T-helper 17 cell (primary cell): ENCODE measurements at regions not wholly inside any gene's neighbourhood (a gene's known extent, or its start where the extent isn't known, plus 50 kb on each side); places are given as distances from the start of the nearest gene placed in this dataset.

Experiments used
- ATAC-seq: fragments of 150-1000 bp; cut with Tn5 transposase; 2 replicates; pipeline ENCODE4 v1.10.0; 2021; ENCODE audit warnings: mild to moderate bottlenecking, moderate library complexity
- DNase-seq, 3 donors: peaks; one replicate each; pipeline versions ENCODE4 v3.0.0 to v3.0.0-alpha.2; 2020 to 2021
- H3K9me3 ChIP-seq: one replicate; pipeline ENCODE4 v1.7.0; 2013; ENCODE audit warnings: low read length, mild to moderate bottlenecking; ENCODE audit not compliant: control insufficient read depth, poor library complexity, severe bottlenecking
- H3K27ac Mint-ChIP-seq: one replicate; pipeline ENCODE4 v1.8.0; 2022; ENCODE audit warnings: mild to moderate bottlenecking, moderate library complexity, mixed read lengths
- H3K27me3 Mint-ChIP-seq: one replicate; pipeline ENCODE4 v1.8.0; 2022; ENCODE audit warnings: mixed read lengths
- H3K36me3 Mint-ChIP-seq: one replicate; pipeline ENCODE4 v1.8.0; 2022; ENCODE audit warnings: low read depth, mixed read lengths
- H3K4me1 Mint-ChIP-seq: one replicate; pipeline ENCODE4 v1.8.0; 2022; ENCODE audit warnings: mild to moderate bottlenecking, mixed read lengths
- H3K4me3 Mint-ChIP-seq: one replicate; pipeline ENCODE4 v1.8.0; 2022; ENCODE audit warnings: mild to moderate bottlenecking, moderate library complexity, mixed read lengths

- ATAC-seq (no peak), DNase-seq (no peak)
- Mint-ChIP-seq H3K4me1 (no peaks in the 10 kb centered on the region), H3K27ac (no peak overlapping the region), H3K4me3 (no peak overlapping the region), H3K36me3 (no peaks in the 10 kb centered on the region), H3K27me3 (peaks cover 33% of the 10 kb centered on the region)
- H3K9me3 ChIP-seq = no peaks in the 10 kb centered on the region
Measured at GRCh38 chr15:55126111-55126510, 70.6 kb downstream of the RSL24D1 start.

DNA sequence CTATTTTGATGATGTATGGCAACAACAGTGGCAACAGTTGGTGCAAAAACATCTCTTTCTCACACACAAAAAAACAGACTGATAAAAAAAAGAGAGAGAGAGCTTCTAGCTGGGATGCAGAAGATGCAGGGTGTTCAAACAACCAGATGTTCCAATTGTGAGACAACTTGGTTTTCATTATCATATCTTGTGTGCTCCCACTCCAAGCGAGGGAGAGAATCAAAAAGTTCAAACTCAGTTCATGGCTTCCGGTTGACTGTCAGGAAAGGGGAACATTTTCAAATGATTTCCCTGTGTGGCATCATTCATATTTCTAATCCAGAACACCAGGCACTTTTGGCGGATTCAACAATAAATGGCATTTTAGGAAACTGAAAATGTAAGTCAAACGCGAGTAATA lies 72.1 kb downstream of the RSL24D1 start:
- H3K27me3 Mint-ChIP-seq = peaks cover 33% of the 10 kb centered on the region
- no peak overlapping the region for H3K27ac Mint-ChIP-seq
- H3K4me1 Mint-ChIP-seq = no peaks in the 10 kb centered on the region
- no peaks in the 10 kb centered on the region for H3K36me3 Mint-ChIP-seq
- ATAC-seq = no peak
- DNase-seq = no peak
- H3K9me3 ChIP-seq = no peaks in the 10 kb centered on the region
- no peak overlapping the region for H3K4me3 Mint-ChIP-seq

DNA sequence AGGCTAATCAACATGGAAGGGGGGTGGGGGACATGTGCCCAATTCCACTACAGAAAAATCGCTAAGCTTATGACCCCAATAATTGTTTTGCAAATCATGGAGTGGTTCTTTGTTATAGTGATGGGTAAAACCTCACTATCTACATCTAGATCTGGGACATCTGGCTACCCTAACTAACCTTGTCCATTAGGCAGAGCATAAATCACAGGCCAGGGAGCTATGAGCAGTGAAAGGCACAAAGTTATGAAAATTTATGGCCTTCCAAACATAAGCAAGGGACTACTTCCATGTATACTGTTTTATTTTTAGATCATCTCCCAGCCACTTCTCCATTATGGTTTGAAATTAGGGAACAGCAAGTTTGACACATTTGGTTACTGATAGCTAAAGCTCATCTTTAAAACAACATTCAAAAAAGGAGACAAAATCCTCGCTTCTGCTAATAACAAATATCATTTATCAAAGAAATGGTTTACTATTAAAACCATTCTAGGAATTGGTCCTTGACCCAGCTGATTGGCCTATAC lies 78.3 kb downstream of the RSL24D1 start:
- ATAC-seq (no peak), DNase-seq (no peak)
- Mint-ChIP-seq H3K4me1 (no peaks in the 10 kb centered on the region), H3K36me3 (no peaks in the 10 kb centered on the region), H3K4me3 (no peak overlapping the region), H3K27me3 (peaks cover 15% of the 10 kb centered on the region), H3K27ac (no peak overlapping the region)
- H3K9me3 ChIP-seq = no peaks in the 10 kb centered on the region

DNA sequence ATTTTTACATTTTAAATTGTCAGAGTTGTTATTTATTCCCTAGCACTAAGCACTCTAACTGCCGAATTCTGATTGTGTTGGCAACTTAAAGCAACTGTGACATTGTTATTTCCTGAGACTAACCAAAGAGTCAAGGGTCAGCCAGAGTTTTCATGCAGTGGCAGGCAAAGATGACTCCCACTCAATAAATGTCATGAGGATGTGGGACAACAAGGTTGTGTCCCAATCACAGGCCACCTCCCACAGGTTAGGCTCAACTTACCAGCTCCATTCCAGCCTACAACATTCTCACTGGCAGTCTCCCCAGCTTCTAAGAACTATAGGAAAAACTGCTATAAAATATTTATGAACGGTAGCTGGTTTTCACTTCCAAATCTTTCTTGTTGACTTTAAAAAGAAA lies 80.1 kb downstream of the RSL24D1 start:
- Mint-ChIP-seq H3K36me3 (no peaks in the 10 kb centered on the region), H3K27me3 (peaks cover 12% of the 10 kb centered on the region), H3K4me3 (no peak overlapping the region), H3K4me1 (no peaks in the 10 kb centered on the region), H3K27ac (no peak overlapping the region)
- ATAC-seq = no peak
- no peak for DNase-seq
- no peaks in the 10 kb centered on the region for H3K9me3 ChIP-seq

- no peaks in the 10 kb centered on the region for H3K4me1 Mint-ChIP-seq
- H3K27ac Mint-ChIP-seq = peak overlapping the region; percentile 27
- no peak overlapping the region for H3K4me3 Mint-ChIP-seq
- H3K27me3 Mint-ChIP-seq = peaks cover 21% of the 10 kb centered on the region
- no peaks in the 10 kb centered on the region for H3K36me3 Mint-ChIP-seq
- H3K9me3 ChIP-seq = no peaks in the 10 kb centered on the region
- no peak for ATAC-seq
- DNase-seq = no peak
Measured at GRCh38 chr15:55113736-55114135, 83.0 kb downstream of the RSL24D1 start.

GRCh38 chr15:55112706-55113105 lies 84.0 kb downstream of the RSL24D1 start:
- Mint-ChIP-seq H3K27ac (no peak overlapping the region), H3K4me3 (no peak overlapping the region), H3K27me3 (peaks cover 21% of the 10 kb centered on the region), H3K4me1 (no peaks in the 10 kb centered on the region), H3K36me3 (no peaks in the 10 kb centered on the region)
- ATAC-seq = no peak
- no peak for DNase-seq
- H3K9me3 ChIP-seq = no peaks in the 10 kb centered on the region

DNA sequence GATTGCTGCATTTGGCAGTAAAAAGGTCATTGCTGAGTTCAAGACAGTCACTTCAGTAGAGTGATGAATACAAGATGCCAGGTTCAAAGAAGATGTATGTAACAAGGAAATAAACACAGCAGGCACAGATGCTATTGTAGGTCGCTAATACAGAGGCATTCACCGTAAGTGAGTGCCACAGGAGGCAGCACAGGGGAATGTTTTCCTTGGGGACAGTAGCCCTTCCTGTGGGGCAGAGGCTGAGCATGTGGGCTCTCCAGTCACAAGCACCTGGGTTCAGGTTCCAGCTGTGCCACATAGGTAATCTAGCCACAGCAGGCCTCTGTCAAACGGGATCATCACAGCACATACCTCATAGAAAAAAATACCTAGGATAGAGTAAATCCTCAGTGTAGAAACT lies 86.3 kb downstream of the RSL24D1 start:
- H3K27ac Mint-ChIP-seq = no peak overlapping the region
- no peak for ATAC-seq
- no peak for DNase-seq
- peaks cover 21% of the 10 kb centered on the region for H3K27me3 Mint-ChIP-seq
- no peaks in the 10 kb centered on the region for H3K4me1 Mint-ChIP-seq
- no peaks in the 10 kb centered on the region for H3K36me3 Mint-ChIP-seq
- H3K9me3 ChIP-seq = no peaks in the 10 kb centered on the region
- no peak overlapping the region for H3K4me3 Mint-ChIP-seq

- H3K4me1 Mint-ChIP-seq = no peaks in the 10 kb centered on the region
Measured at GRCh38 chr15:55108858-55109518, 87.8 kb downstream of the RSL24D1 start.

GRCh38 chr15:55108448-55108847 lies 88.3 kb downstream of the RSL24D1 start:
- Mint-ChIP-seq H3K4me3 (no peak overlapping the region), H3K27me3 (peaks cover 14% of the 10 kb centered on the region), H3K36me3 (no peaks in the 10 kb centered on the region), H3K4me1 (no peaks in the 10 kb centered on the region), H3K27ac (no peak overlapping the region)
- DNase-seq (no peak), ATAC-seq (no peak)
- H3K9me3 ChIP-seq = no peaks in the 10 kb centered on the region

More at GRCh38 chr15:55108858-55109518, 87.8 kb downstream of the RSL24D1 start:
- DNase-seq = peak in 2 of 3 donors; percentile 11 to 27
- H3K27me3 Mint-ChIP-seq = peaks cover 10% of the 10 kb centered on the region
- H3K9me3 ChIP-seq = no peaks in the 10 kb centered on the region
- H3K27ac Mint-ChIP-seq = no peak overlapping the region
- ATAC-seq = peak; percentile 37
- no peaks in the 10 kb centered on the region for H3K36me3 Mint-ChIP-seq
- no peak overlapping the region for H3K4me3 Mint-ChIP-seq

GRCh38 chr15:55106155-55106554 lies 90.6 kb downstream of the RSL24D1 start:
- DNase-seq = no peak

GRCh38 chr15:55094136-55094535 lies 102.6 kb downstream of the RSL24D1 start:
- ATAC-seq (no peak), DNase-seq (no peak)
- Mint-ChIP-seq H3K27ac (no peak overlapping the region), H3K36me3 (no peaks in the 10 kb centered on the region), H3K27me3 (peaks cover 15% of the 10 kb centered on the region), H3K4me1 (no peaks in the 10 kb centered on the region), H3K4me3 (no peak overlapping the region)
- H3K9me3 ChIP-seq = no peaks in the 10 kb centered on the region

More at GRCh38 chr15:55106155-55106554, 90.6 kb downstream of the RSL24D1 start:
- Mint-ChIP-seq H3K36me3 (no peaks in the 10 kb centered on the region), H3K4me1 (no peaks in the 10 kb centered on the region), H3K27me3 (peaks cover 30% of the 10 kb centered on the region), H3K4me3 (no peak overlapping the region), H3K27ac (no peak overlapping the region)
- no peaks in the 10 kb centered on the region for H3K9me3 ChIP-seq
- ATAC-seq = no peak

GRCh38 chr15:55088207-55088606 lies 108.5 kb downstream of the RSL24D1 start:
- H3K4me3 Mint-ChIP-seq = no peak overlapping the region
- no peaks in the 10 kb centered on the region for H3K36me3 Mint-ChIP-seq
- no peaks in the 10 kb centered on the region for H3K9me3 ChIP-seq
- H3K4me1 Mint-ChIP-seq = no peaks in the 10 kb centered on the region
- no peak for ATAC-seq
- peaks cover 32% of the 10 kb centered on the region for H3K27me3 Mint-ChIP-seq
- H3K27ac Mint-ChIP-seq = no peak overlapping the region
- DNase-seq = no peak

DNA sequence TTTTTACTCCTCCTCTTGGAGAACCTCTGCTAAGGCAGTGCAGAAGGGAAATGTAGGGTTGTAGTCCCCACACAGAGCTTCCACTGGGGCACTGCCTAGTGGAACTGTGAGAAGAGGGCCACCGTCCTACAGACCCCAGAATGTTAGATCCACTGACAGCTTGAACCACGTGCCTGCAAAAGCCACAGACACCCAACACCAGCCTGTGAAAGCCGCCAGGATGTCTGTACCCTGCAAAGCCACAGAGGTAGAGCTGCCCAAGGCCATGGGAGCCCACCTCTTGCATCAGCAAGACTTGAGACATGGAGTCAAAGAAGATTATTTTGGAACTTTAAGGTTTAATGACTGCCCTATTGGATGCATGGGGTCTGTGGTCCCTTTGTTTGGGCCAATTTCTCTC lies 112.1 kb downstream of the RSL24D1 start:
- Mint-ChIP-seq H3K36me3 (no peaks in the 10 kb centered on the region), H3K4me3 (no peak overlapping the region), H3K27me3 (peaks cover 20% of the 10 kb centered on the region), H3K4me1 (no peaks in the 10 kb centered on the region), H3K27ac (no peak overlapping the region)
- no peaks in the 10 kb centered on the region for H3K9me3 ChIP-seq
- DNase-seq (no peak), ATAC-seq (no peak)

DNA sequence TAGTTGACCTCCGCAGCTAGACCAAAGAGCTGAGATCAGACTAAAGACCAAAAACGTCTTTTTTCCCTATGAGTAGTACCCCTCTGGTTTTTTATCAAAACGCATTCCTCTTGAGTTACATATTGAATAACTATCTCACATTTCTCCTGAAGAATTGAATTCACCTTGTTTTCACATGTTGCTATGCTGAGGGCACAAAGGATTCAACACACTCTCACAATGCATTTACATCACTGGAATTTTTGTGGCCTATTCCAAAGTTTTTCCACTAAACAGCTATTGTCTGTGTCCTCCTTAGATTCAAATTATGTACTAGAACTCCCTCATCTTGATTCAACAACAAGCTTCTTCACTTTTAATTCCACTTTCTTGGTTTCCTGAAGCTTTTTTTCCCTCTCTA lies 112.5 kb downstream of the RSL24D1 start:
- no peaks in the 10 kb centered on the region for H3K9me3 ChIP-seq
- no peaks in the 10 kb centered on the region for H3K4me1 Mint-ChIP-seq
- no peak overlapping the region for H3K4me3 Mint-ChIP-seq
- H3K36me3 Mint-ChIP-seq = no peaks in the 10 kb centered on the region
- no peak overlapping the region for H3K27ac Mint-ChIP-seq
- H3K27me3 Mint-ChIP-seq = peaks cover 18% of the 10 kb centered on the region
- DNase-seq (no peak), ATAC-seq (no peak)
